NCI-H1417 (cell line): ENCODE measurements at regions not wholly inside any gene's neighbourhood (a gene's known extent, or its start where the extent isn't known, plus 50 kb on each side); places are given as distances from the start of the nearest gene placed in this dataset.
"Not testable (repeated sequence)": the region's sequence is repeated elsewhere in the genome, so short reads cannot be mapped to it uniquely, and the experiment has no call there.

Experiments used
- DNase-seq, 3 experiments: peaks; one replicate each; lab custom pipeline; 2025; lab: John Stamatoyannopoulos, UW

DNA sequence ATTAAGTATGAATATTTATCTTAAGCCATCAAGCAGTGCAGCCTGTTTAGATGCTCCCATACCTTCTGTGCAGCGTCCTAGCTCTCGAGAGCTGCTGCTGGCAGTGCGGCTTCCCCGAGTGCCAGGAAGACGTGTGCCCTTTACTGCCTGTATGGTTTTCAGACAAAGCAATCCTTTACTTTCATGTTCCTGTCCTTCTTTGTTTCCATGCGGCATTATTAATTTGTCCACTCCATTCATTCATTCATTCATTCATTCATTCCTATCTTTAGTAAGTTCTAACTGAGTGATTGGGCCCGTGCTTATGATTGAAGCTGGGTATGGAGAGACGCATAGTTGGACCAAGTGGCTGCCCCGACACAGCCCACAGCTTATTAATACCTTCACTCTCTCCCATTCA is 446.6 kb upstream of the HNRNPA3 start:
- no peak for DNase-seq

GRCh38 chr2:176768185-176768584 is 444.4 kb upstream of the HNRNPA3 start:
- DNase-seq, result peak; percentile 51 to 85 (median 69)

- DNase-seq, result no peak
Observed at GRCh38 chr2:176769021-176769420, 443.6 kb upstream of the HNRNPA3 start.

GRCh38 chr2:176769499-176770370 is 442.9 kb upstream of the HNRNPA3 start:
- DNase-seq, result no peak

DNA sequence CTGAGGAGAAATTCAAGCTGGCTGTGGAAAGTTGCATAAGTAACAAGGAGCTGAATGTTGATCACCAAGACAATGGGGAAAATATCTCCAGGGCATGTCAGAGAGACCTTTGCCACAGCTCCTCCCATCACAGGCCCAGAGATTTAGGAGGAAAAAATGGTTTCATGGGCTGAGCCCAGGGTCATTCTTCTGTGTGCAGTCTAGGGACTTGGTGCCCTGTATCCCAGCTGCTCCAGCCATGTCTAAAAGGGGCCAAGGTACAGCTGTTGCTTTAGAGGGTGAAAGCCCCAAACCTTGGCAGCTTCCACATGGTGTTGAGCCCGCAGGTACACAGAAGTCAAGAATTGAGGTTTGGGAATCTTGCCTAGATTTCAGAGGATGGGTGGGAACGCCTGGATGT is 439.8 kb upstream of the HNRNPA3 start:
- DNase-seq, result no peak

GRCh38 chr2:176774766-176775451 is 437.7 kb upstream of the HNRNPA3 start:
- DNase-seq, result no peak

- DNase-seq, result no peak
Observed at GRCh38 chr2:176777262-176777661, 435.3 kb upstream of the HNRNPA3 start.

GRCh38 chr2:176779917-176780316 is 432.7 kb upstream of the HNRNPA3 start:
- DNase-seq, result peak in 1 of 3 experiments; percentile 23

GRCh38 chr2:176780348-176780747 is 432.2 kb upstream of the HNRNPA3 start:
- no peak for DNase-seq

DNA sequence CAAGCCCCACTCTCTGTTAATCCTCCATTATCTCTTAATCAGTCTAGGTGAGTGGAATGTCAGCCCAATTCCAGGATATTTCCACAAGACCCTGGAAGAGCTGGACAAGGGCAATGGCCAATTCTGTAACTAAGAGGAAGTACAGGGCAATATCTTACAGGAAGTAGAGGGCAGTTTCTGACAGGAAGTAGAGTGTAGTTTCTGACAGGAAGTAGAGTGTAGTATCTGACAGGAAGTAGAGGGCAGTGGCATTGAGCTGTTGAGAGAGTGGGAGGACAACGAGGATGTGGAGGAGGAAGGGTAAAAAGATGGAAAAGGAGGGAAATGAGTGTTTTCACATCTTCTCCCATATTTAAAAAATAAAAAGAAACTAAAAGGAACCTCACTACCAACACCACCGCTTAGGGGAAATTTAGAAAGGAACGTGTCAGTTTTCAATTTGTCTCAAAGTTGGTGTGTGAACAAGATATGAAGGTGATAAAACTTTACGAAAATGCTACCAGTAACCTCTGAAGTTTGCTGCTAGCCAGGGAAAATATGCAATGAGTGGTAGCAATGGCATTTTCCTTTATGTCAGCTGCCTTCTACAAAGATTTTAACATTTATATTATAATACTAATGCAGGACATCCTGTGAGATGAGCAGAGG is 430.9 kb upstream of the HNRNPA3 start:
- no peak for DNase-seq

DNA sequence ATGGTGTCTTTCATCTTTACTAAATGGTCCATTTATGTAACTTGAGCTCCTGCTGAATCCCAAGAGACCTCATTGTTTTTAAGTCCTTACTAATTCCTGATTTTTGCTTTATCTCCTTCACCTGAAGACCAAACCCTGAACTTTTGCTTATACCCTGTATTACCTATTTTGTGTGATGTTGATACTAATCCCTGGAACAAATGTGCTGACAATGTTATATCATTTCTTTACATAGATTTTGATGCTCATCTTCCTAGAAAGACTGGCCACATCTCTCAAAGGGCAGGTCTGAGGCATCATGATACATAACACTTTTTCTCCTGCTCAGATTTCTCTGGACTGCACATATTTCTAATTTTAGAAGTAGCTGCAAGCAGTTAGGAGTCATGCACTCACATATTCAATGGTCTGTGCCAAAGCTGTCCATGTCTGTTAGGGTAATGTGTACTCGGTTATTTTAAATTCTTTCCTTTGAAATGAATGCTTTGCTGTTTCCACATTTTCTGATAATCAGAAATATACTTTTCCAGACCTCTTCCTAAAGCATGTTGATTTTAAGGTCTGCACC is 427.9 kb upstream of the HNRNPA3 start:
- peak in 1 of 3 experiments; percentile 63 for DNase-seq

DNA sequence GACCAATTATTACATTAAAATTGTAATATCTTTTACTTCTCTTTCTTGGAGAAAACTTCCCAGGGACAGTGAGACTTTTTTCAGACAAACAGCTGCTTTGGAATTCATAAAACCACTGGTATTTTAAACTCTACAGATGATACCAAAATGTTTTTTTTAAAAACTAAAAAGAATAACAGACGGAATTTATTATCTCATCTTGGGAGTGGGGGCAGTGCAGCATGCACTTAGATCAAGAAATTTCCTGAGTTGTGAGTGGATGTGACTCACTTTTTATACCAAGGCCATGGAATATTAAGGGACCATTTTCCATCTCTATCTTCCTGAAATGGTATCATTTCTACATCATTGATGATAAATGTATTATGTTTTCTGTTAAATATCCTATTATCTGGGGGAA is 422.8 kb upstream of the HNRNPA3 start:
- DNase-seq, result no peak

GRCh38 chr2:176790468-176790867 is 422.1 kb upstream of the HNRNPA3 start:
- DNase-seq, result no peak

- peak in 1 of 3 experiments; percentile 21 for DNase-seq
Observed at GRCh38 chr2:176793792-176794191, 418.8 kb upstream of the HNRNPA3 start.

- no peak for DNase-seq
Observed at GRCh38 chr2:176794392-176794791, 418.2 kb upstream of the HNRNPA3 start.

DNA sequence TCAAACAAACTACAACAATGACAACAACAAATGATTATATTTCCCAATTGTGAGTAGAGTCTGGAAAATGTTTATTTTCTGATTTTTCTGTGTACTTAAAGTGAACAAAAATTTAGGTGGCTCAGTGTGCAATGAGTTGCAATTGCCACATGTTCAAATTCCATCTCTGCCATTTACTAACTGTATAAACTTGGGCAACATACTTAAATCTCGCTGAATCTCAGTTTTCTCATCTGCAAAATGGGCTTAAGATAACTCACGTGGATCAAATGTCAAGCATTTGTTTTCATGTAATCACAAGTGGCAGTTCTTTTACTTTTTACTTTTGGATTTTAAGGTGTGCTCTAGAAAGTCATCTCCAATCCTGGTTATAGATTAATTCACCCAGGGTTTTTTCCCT is 416.8 kb upstream of the HNRNPA3 start:
- no peak for DNase-seq

GRCh38 chr2:176796677-176797076 is 415.9 kb upstream of the HNRNPA3 start:
- DNase-seq, result not testable (repeated sequence)

DNA sequence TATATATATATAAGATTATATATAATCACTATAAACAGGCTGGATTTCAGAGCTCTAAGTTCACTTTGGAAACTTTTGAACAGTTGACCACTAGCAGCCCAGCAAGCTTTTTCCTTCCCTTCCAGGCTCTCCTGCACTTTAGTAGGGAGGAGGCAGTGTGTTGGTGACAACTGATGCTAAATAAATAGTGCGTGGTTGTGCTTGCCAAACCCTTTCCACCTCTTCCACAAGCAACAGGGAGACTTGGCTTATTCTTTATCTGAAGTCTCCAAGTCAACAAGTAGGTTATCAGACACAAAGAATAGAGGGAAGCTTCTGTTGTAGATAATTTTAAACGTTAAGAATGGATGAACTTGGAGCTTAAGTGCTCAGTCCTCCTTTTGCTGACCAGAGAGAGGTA is 408.2 kb upstream of the HNRNPA3 start:
- DNase-seq, result peak in 1 of 3 experiments; percentile 15

DNA sequence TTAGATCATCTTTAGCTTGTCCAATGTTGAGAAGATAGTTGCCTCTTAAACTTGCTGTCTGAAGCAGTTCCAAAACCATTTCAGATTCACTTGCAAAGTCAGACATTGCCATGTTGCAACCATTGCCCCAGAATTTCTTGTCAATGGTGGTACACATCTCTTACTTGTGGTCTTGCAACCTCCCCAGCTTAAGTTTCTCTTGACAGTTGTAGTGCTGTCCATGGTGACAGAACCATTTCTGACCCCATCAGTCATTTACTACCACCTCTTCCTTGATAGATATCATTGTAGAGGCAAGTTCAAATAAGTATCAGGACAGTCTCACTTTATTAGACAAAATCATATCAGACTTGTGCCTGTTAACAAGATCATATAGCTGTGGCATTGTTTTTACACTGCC is 407.2 kb upstream of the HNRNPA3 start:
- DNase-seq, result no peak

DNA sequence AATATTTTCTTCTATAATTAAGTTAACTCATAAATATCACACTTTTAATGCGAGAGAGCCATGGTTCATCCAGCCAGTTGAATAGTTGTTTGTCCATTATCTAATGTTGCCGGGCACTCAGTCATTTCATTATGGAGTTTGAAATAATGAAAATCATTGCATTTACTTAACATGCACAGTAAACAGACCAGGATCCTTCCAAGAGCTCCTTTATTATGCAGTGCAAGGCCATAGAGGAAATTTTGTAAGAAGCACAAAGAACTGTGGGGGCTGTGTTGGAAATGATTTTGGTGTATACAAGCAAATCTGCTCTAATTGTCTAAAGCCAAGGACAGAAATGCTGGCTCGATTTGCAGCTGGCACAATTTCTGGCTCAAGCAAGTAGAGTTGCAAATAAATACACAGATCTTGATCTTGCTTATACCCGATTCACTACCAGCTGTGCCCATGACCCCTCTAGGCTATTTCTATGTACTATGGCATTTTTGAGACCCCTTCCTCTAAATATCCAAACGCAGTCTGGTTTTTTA is 400.3 kb upstream of the HNRNPA3 start:
- peak in 1 of 3 experiments; percentile 37 for DNase-seq

GRCh38 chr2:176813156-176813555 is 399.4 kb upstream of the HNRNPA3 start:
- no peak for DNase-seq

DNA sequence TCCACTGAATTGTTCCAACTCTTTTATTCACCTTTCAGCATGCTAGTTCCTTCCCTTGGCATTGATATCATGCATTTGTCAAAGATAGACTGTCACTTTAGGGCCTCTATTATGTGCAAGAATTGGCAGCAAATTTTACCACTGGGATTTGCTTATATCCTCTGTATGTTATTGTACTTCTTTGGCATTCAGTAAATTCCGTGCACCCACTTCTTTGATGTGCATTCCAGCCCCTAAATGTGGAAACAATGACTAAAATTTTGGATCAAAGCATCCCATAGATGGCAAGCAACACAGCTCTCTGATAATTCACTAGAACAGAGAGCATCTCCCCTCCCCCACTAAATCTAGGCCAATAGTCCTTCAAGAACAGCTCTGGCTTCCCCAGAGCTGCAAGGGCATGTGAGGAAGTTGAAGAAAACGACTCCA is 399.0 kb upstream of the HNRNPA3 start:
- no peak for DNase-seq
